IMR-90 (cell line): ENCODE measurements at regions not wholly inside any gene's neighbourhood (a gene's known extent, or its start where the extent isn't known, plus 50 kb on each side); places are given as distances from the start of the nearest gene placed in this dataset.

Experiments
- ATAC-seq: fragments of 200-7000 bp; cut with Tn5 transposase; 2 replicates; pipeline ENCODE4 v1.9.1; 2020; ENCODE audit warnings: low read depth, mild to moderate bottlenecking, moderate library complexity
- BruUV-seq: library from RNA; stranded (reverse); fragments of 400-500 nt; replicated peaks from 2 replicates; lab custom pipeline; 2021; lab: Mats Ljungman, UMichigan
- CTCF ChIA-PET: fragments of 300-600 bp; formaldehyde crosslinking; extraction: SDS; loops from one replicate; lab custom pipeline; 2021; ENCODE audit warnings: antibody characterized with exemption; lab: Yijun Ruan, JAX
- POLR2A ChIA-PET: fragments of 300-600 bp; sonication (Branson Sonifier 250); formaldehyde crosslinking; loops from one replicate; lab custom pipeline; 2022; ENCODE audit warnings: antibody characterized with exemption; ENCODE audit not compliant: unreplicated experiment; lab: Charles Lee
- DNase-seq: peaks from one replicate; pipeline ENCODE4 v3.0.0; 2013
- H2AFZ ChIP-seq: replicated peaks from 2 replicates; pipeline ENCODE3; 2013; ENCODE audit warnings: low read length, mild to moderate bottlenecking; ENCODE audit not compliant: poor library complexity
- H2AK5ac ChIP-seq: 2 replicates; pipeline ENCODE4 v1.6.1; 2013; ENCODE audit warnings: low read depth, low read length, inconsistent platforms
- H2AK9ac ChIP-seq: replicated peaks from 2 replicates; pipeline ENCODE3; 2013; ENCODE audit warnings: mild to moderate bottlenecking, low read depth, low read length, moderate library complexity; ENCODE audit not compliant: poor library complexity
- H2BK120ac ChIP-seq: 2 replicates; pipeline ENCODE4 v1.6.1; 2013; ENCODE audit warnings: low read depth, low read length, inconsistent platforms
- H2BK15ac ChIP-seq: 3 replicates; pipeline ENCODE4 v1.6.1; 2013; ENCODE audit warnings: low read depth, low read length, inconsistent platforms
- H2BK20ac ChIP-seq: 2 replicates; pipeline ENCODE4 v1.6.1; 2013; ENCODE audit warnings: low read depth, mild to moderate bottlenecking, inconsistent platforms, low read length, moderate library complexity
- H2BK5ac ChIP-seq: 2 replicates; pipeline ENCODE4 v1.6.1; 2013; ENCODE audit warnings: mild to moderate bottlenecking, low read depth, low read length, inconsistent platforms; ENCODE audit not compliant: poor library complexity, severe bottlenecking
- H3K14ac ChIP-seq: replicated peaks from 2 replicates; pipeline ENCODE4 v1.6.1; 2013; ENCODE audit warnings: low read depth, low read length, inconsistent platforms
- H3K18ac ChIP-seq: 2 replicates; pipeline ENCODE4 v1.6.1; 2013; ENCODE audit warnings: low read depth, low read length, control low read depth
- H3K23ac ChIP-seq: 2 replicates; pipeline ENCODE4 v1.6.1; 2013; ENCODE audit warnings: low read depth, low read length, inconsistent platforms
- H3K27ac ChIP-seq: 2 replicates; pipeline ENCODE4 v1.5.1; 2013; ENCODE audit warnings: mild to moderate bottlenecking, control low read depth, low read length; ENCODE audit not compliant: insufficient read depth
- H3K27me3 ChIP-seq: 2 replicates; pipeline ENCODE4 v1.6.1; 2013; ENCODE audit warnings: low read length; ENCODE audit not compliant: control insufficient read depth, insufficient read depth
- H3K36me3 ChIP-seq: 2 replicates; pipeline ENCODE4 v1.6.1; 2013; ENCODE audit warnings: low read length, mixed read lengths; ENCODE audit not compliant: control insufficient read depth, insufficient read depth
- H3K4ac ChIP-seq: 2 replicates; pipeline ENCODE4 v1.6.1; 2013; ENCODE audit warnings: low read depth, low read length, inconsistent platforms
- H3K4me1 ChIP-seq: 2 replicates; pipeline ENCODE4 v1.6.1; 2013; ENCODE audit warnings: low read length, mixed read lengths; ENCODE audit not compliant: control insufficient read depth, insufficient read depth
- H3K4me2 ChIP-seq: 2 replicates; pipeline ENCODE4 v1.6.1; 2013; ENCODE audit warnings: low read depth, mild to moderate bottlenecking, control low read depth, low read length, moderate library complexity
- H3K4me3 ChIP-seq: 2 replicates; pipeline ENCODE4 v1.5.1; 2013; ENCODE audit warnings: low read depth, mild to moderate bottlenecking, control low read depth, low read length, moderate library complexity; ENCODE audit not compliant: insufficient read depth
- H3K56ac ChIP-seq: 2 replicates; pipeline ENCODE4 v1.6.1; 2013; ENCODE audit warnings: low read length, inconsistent platforms; ENCODE audit not compliant: insufficient read depth; ENCODE audit errors: extremely low read depth
- H3K79me1 ChIP-seq, 2 experiments: 2 replicates each; pipeline ENCODE4 v1.6.1; 2013; ENCODE audit warnings: low read length in 2 of 2, inconsistent platforms in 1 of 2, low read depth in 1 of 2
- H3K9ac ChIP-seq: 2 replicates; pipeline ENCODE4 v1.6.1; 2013; ENCODE audit warnings: low read depth, low read length, control low read depth
- H3K9me1 ChIP-seq: 2 replicates; pipeline ENCODE4 v1.6.1; 2013; ENCODE audit warnings: low read length, inconsistent platforms; ENCODE audit not compliant: insufficient read depth
- H3K9me3 ChIP-seq: 2 replicates; pipeline ENCODE4 v1.6.1; 2013; ENCODE audit warnings: low read length; ENCODE audit not compliant: control insufficient read depth, insufficient read depth
- H4K20me1 ChIP-seq: 2 replicates; pipeline ENCODE4 v1.6.1; 2013; ENCODE audit warnings: low read length, inconsistent platforms; ENCODE audit not compliant: insufficient read depth
- H4K5ac ChIP-seq: 2 replicates; pipeline ENCODE4 v1.6.1; 2013; ENCODE audit warnings: mild to moderate bottlenecking, low read depth, low read length, control low read depth
- H4K8ac ChIP-seq, 2 experiments: 2 replicates each; pipeline ENCODE4 v1.6.1; 2013; ENCODE audit warnings: low read depth in 2 of 2, low read length in 2 of 2, control low read depth in 1 of 2, inconsistent platforms in 1 of 2
- H4K91ac ChIP-seq: 2 replicates; pipeline ENCODE4 v1.6.1; 2013; ENCODE audit warnings: low read depth, low read length, inconsistent platforms; ENCODE audit not compliant: insufficient read depth
- CHD1 ChIP-seq: IDR thresholded peaks from 2 replicates; pipeline ENCODE4 v1.6.1; 2012; ENCODE audit warnings: low read depth, low read length, improper control_type of control experiment
- MXI1 ChIP-seq: IDR thresholded peaks from 2 replicates; pipeline ENCODE4 v1.6.1; 2012; ENCODE audit warnings: low read depth, mild to moderate bottlenecking, low read length, moderate library complexity, borderline replicate concordance
- WGBS, 2 experiments: methylation state at CpG; one replicate each; pipeline versions ENCODE4 v1.1.5 to v1.1.7; 2013; ENCODE audit warnings: missing lambda C conversion rate in 2 of 2; ENCODE audit not compliant: insufficient read length in 1 of 2; ENCODE audit errors: extremely low coverage in 2 of 2; 5-methylcytosine and 5-hydroxymethylcytosine counted together
- dilution Hi-C: fragments of 300-500 bp; cut with HindIII; formaldehyde crosslinking; loops from one replicate; pipeline ENCODE4 v1.14.3; 2018; ENCODE audit warnings: low sequenced_read_pairs; ENCODE audit not compliant: unreplicated experiment
- in situ Hi-C: fragments of 300-500 bp; cut with MboI; formaldehyde crosslinking; loops from 3 replicates; pipeline ENCODE4 v1.14.3; 2019; ENCODE audit warnings: low sequenced_read_pairs, inconsistent platforms, mixed read lengths
- intact Hi-C: fragments of 100-400 bp; cut with micrococcal nuclease; formaldehyde crosslinking; loops from 2 replicates; pipeline ENCODE4 v1.10.0; 2022
- TF ChIP-seq, protein P1 (sequence below): fragments of 150-350 bp; IDR thresholded peaks from 2 replicates; pipeline ENCODE4 v1.6.1; 2017; ENCODE audit warnings: mild to moderate bottlenecking, antibody characterized with exemption, low read length, low read depth

DNA sequence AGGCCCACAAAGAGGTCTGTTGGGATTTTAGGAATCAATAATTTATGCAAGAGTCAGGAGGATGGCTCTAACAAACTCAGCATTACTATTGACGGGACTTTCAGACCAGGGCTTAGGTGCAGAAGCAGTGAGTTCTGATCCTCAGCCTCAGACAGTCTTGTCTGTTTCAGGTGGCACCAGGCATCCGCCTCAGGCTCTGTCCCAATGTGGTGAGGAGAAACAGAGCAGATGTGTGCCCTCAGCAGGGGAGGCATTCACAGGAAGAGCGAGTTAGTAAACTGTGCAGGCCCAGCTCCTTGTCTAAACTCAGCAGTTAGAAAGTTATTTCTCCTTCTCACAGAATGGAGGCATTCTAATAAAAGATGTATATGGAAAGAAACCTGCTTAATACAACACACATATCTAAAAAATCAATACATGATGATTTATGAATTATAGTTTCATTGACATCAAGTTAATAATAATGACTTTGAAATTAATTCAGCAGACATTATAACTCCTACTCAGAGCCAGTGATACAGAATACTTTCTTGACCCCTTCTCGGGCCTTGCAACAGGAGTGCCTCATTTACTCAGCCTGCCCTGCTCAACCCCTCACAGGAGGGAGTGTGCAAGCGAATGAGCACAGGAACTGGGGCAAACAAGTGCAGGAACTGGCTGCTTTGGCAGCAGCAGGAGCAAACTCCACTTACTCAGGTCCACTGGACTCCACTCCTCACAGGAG is 202.8 kb upstream of the SMIM31 start:
- intact Hi-C loops, result no loop called here
- WGBS, 2 experiments, result no CpG with 5 or more reads among the region's 5 CpGs

More for the DNA sequence above, 202.8 kb upstream of the SMIM31 start:
- Histone ChIP-seq H2AK9ac (no peak overlapping the region), H2BK15ac (no peak overlapping the region), H3K36me3 (no peaks in the 10 kb centered on the region), H3K18ac (no peak overlapping the region), H3K27me3 (no peaks in the 10 kb centered on the region), H2BK20ac (no peak overlapping the region), H3K4ac (no peak overlapping the region), H3K79me1 (no peaks in the 10 kb centered on the region), H3K4me1 (no peaks in the 10 kb centered on the region), H3K4me3 (no peak overlapping the region), H3K4me2 (no peak overlapping the region), H2BK5ac (no peak overlapping the region), H4K20me1 (no peaks in the 10 kb centered on the region), H3K27ac (no peak overlapping the region), H2AK5ac (no peak overlapping the region), H4K8ac (no peak overlapping the region), H4K91ac (no peak overlapping the region), H3K14ac (no peak overlapping the region), H3K9ac (no peak overlapping the region), H3K9me3 (peaks cover 7% of the 10 kb centered on the region; the same call in 1 of the 2 replicates), H3K9me1 (no peaks in the 10 kb centered on the region), H4K5ac (no peak overlapping the region), H2BK120ac (no peak overlapping the region), H2AFZ (no peak overlapping the region), H3K56ac (no peak overlapping the region), H3K23ac (no peak overlapping the region)
- POLR2A ChIA-PET, result no interaction called here
- BruUV-seq, result no TSS peak
- TF ChIP-seq, protein P1, sequence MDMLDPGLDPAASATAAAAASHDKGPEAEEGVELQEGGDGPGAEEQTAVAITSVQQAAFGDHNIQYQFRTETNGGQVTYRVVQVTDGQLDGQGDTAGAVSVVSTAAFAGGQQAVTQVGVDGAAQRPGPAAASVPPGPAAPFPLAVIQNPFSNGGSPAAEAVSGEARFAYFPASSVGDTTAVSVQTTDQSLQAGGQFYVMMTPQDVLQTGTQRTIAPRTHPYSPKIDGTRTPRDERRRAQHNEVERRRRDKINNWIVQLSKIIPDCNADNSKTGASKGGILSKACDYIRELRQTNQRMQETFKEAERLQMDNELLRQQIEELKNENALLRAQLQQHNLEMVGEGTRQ, result no peak
- no peak for TF ChIP-seq CHD1
- TF ChIP-seq MXI1, result no peak
- in situ Hi-C loops (no loop called here), dilution Hi-C loops (no loop called here)
- DNase-seq, result no peak
- CTCF ChIA-PET, result no interaction called here
- no peak for ATAC-seq
